ENCODE measurements at regions not wholly inside any gene's neighbourhood (a gene's known extent, or its start where the extent isn't known, plus 50 kb on each side); places are given as distances from the start of the nearest gene placed in this dataset.

GRCh38 chr15:36175741-36176291 lies 403.6 kb upstream of the CDIN1 start:
- no peaks in the 10 kb centered on the region for H3K36me3 ChIP-seq (ENCODE audit: control insufficient read depth, insufficient read depth, low read length)
- DNase-seq = no peak
- intact Hi-C loops (cut with micrococcal nuclease) (no loop called here), in situ Hi-C loops (cut with MboI; ENCODE audit: low sequenced_read_pairs) (no loop called here), dilution Hi-C loops (cut with HindIII; ENCODE audit: low sequenced_read_pairs, unreplicated experiment) (no loop called here)
- no peak overlapping the region for H3K4me3 ChIP-seq (ENCODE audit: insufficient read depth, low read depth, low read length)
- H2BK20ac ChIP-seq (ENCODE audit: low read depth, low read length) = no peak overlapping the region
- no peaks in the 10 kb centered on the region for H3K9me3 ChIP-seq (ENCODE audit: control insufficient read depth, insufficient read depth, low read length)
- H3K27ac ChIP-seq (ENCODE audit: insufficient read depth, low read length) = no peak overlapping the region
- H3K79me1 ChIP-seq (ENCODE audit: low read depth in 1 of 2, low read length in 2 of 2) = no peaks in the 10 kb centered on the region
- peak; percentile 29; the same call in 1 of the 2 replicates for ATAC-seq (ENCODE audit: low read depth)
- no peaks in the 10 kb centered on the region for H3K27me3 ChIP-seq (ENCODE audit: control insufficient read depth, insufficient read depth, low read length)
- H3K4me1 ChIP-seq (ENCODE audit: control insufficient read depth, insufficient read depth, low read length) = peaks cover 9% of the 10 kb centered on the region
- H3K18ac ChIP-seq (ENCODE audit: low read depth, low read length) = peak overlapping the region; percentile 20
- no peak overlapping the region for H3K23ac ChIP-seq (ENCODE audit: low read depth, low read length)
- no peaks in the 10 kb centered on the region for H4K20me1 ChIP-seq (ENCODE audit: insufficient read depth, low read length)
- no peak overlapping the region for H4K91ac ChIP-seq (ENCODE audit: insufficient read depth, low read depth, low read length)
- H4K5ac ChIP-seq (ENCODE audit: low read depth, low read length) = peak overlapping the region; percentile 5; the same call in 1 of the 2 replicates
- ChIA-PET POLR2A (ENCODE audit: unreplicated experiment) (interaction anchor here (0.6 kb wide), 1 partner anchor 87 kb away, joined by 3 read pairs; no protein-coding TSS in a partner anchor), CTCF (no interaction called here)
- H3K56ac ChIP-seq (ENCODE audit: extremely low read depth, insufficient read depth, low read length) = no peak overlapping the region
- no peak overlapping the region for H2AK9ac ChIP-seq (replicated peaks; ENCODE audit: low read depth, low read length, poor library complexity)
- H4K8ac ChIP-seq (ENCODE audit: low read depth in 2 of 2, low read length in 2 of 2) = no peak overlapping the region
- no peak overlapping the region for H3K14ac ChIP-seq (replicated peaks; ENCODE audit: low read depth, low read length)
- no CpG with 5 or more reads among the region's 2 CpGs for WGBS, 2 experiments (ENCODE audit: extremely low coverage in 2 of 2, insufficient read length in 1 of 2)
- H2AFZ ChIP-seq (replicated peaks; ENCODE audit: low read length, poor library complexity) = no peak overlapping the region
- TF ChIP-seq MXI1 (IDR thresholded peaks at IDR 0.05; ENCODE audit: borderline replicate concordance, low read depth, low read length) (no peak), RAD21 (IDR thresholded peaks at IDR 0.05; ENCODE audit: low read length) (no peak), SMC3 (IDR thresholded peaks at IDR 0.05; ENCODE audit: low read depth, low read length) (no peak), USF2 (IDR thresholded peaks at IDR 0.05; ENCODE audit: low read depth, low read length) (no peak), CEBPB (IDR thresholded peaks at IDR 0.05; ENCODE audit: low read depth, low read length) (no peak), CHD1 (IDR thresholded peaks at IDR 0.05; ENCODE audit: low read depth, low read length) (no peak), RFX5 (IDR thresholded peaks at IDR 0.05; ENCODE audit: low read depth, low read length) (no peak), RCOR1 (IDR thresholded peaks at IDR 0.05; ENCODE audit: insufficient replicate concordance, low read length) (no peak), ELK1 (IDR thresholded peaks at IDR 0.05; ENCODE audit: borderline replicate concordance, low read depth, low read length) (no peak), FOS (IDR thresholded peaks at IDR 0.05; ENCODE audit: low read depth, low read length) (no peak), MAZ (IDR thresholded peaks at IDR 0.05; ENCODE audit: borderline replicate concordance, low read depth, low read length) (no peak), MAFK (IDR thresholded peaks at IDR 0.05; ENCODE audit: low read depth, low read length) (no peak)
- no peak overlapping the region; the same call in 1 of the 2 replicates for H3K4me2 ChIP-seq (ENCODE audit: low read depth, low read length)
- H2BK15ac ChIP-seq (ENCODE audit: low read depth, low read length) = no peak overlapping the region
- H3K9me1 ChIP-seq (ENCODE audit: insufficient read depth, low read length) = no peaks in the 10 kb centered on the region
- no peak overlapping the region for H3K9ac ChIP-seq (ENCODE audit: low read depth, low read length)
- no peak overlapping the region for H2BK120ac ChIP-seq (ENCODE audit: low read depth, low read length)
- H2BK5ac ChIP-seq (ENCODE audit: low read depth, low read length, poor library complexity, severe bottlenecking) = no peak overlapping the region
- H2AK5ac ChIP-seq (ENCODE audit: low read depth, low read length) = no peak overlapping the region
- no peak overlapping the region for H3K4ac ChIP-seq (ENCODE audit: low read depth, low read length)
- BruUV-seq (replicated peaks) = no TSS peak

All from IMR-90 (cell line).